Cardiac muscle cell (in vitro differentiated cells and primary cell): ENCODE measurements at regions not wholly inside any gene's neighbourhood (a gene's known extent, or its start where the extent isn't known, plus 50 kb on each side); places are given as distances from the start of the nearest gene placed in this dataset.

Experiments used
- DNase-seq, 2 donors: peaks; one replicate each; pipeline versions ENCODE4 v3.0.0 to v3.0.0-alpha.2; 2010 to 2017; ENCODE audit warnings: low read depth in 1 of 2, low spot score in 1 of 2
- H3K27ac ChIP-seq: fragments of 200-600 bp; sonication (generic); 2 replicates; pipeline ENCODE4 v1.5.1; 2016
- H3K27me3 ChIP-seq: fragments of 200-600 bp; sonication (generic); 2 replicates; pipeline ENCODE4 v1.6.0; 2016; ENCODE audit warnings: control low read depth
- H3K36me3 ChIP-seq: fragments of 200-600 bp; sonication (generic); 2 replicates; pipeline ENCODE4 v1.5.1; 2016; ENCODE audit warnings: control low read depth
- H3K4me1 ChIP-seq: fragments of 200-600 bp; sonication (generic); 2 replicates; pipeline ENCODE4 v1.8.1; 2017; ENCODE audit warnings: low read depth, mild to moderate bottlenecking, mixed run types
- H3K4me3 ChIP-seq: fragments of 200-600 bp; sonication (generic); 2 replicates; pipeline ENCODE4 v1.5.1; 2016; ENCODE audit warnings: mild to moderate bottlenecking
- H3K9me3 ChIP-seq: fragments of 200-600 bp; sonication (generic); 2 replicates; pipeline ENCODE4 v1.5.1; 2017; ENCODE audit warnings: low read depth, mild to moderate bottlenecking, control low read depth
- CTCF ChIP-seq: IDR thresholded peaks from 2 replicates; pipeline ENCODE4 v1.5.1; 2012; ENCODE audit warnings: low read depth, mild to moderate bottlenecking, low read length

- TF ChIP-seq CTCF: no peak
- DNase-seq: no peak
- H3K4me1 ChIP-seq: no peaks in the 10 kb centered on the region
- H3K27ac ChIP-seq: no peak overlapping the region
- H3K9me3 ChIP-seq: no peaks in the 10 kb centered on the region
- H3K36me3 ChIP-seq: no peaks in the 10 kb centered on the region
- H3K27me3 ChIP-seq: no peaks in the 10 kb centered on the region
- H3K4me3 ChIP-seq: no peak overlapping the region
These were observed 242.1 kb downstream of the BUD13 start for GRCh38 chr11:116530705-116531104.

- Histone ChIP-seq H3K4me1 (no peaks in the 10 kb centered on the region), H3K36me3 (no peaks in the 10 kb centered on the region), H3K27ac (no peak overlapping the region), H3K27me3 (no peaks in the 10 kb centered on the region), H3K4me3 (no peak overlapping the region), H3K9me3 (no peaks in the 10 kb centered on the region)
- no peak for TF ChIP-seq CTCF
- DNase-seq: no peak
These were observed 243.5 kb downstream of the BUD13 start for GRCh38 chr11:116529271-116529670.

DNA sequence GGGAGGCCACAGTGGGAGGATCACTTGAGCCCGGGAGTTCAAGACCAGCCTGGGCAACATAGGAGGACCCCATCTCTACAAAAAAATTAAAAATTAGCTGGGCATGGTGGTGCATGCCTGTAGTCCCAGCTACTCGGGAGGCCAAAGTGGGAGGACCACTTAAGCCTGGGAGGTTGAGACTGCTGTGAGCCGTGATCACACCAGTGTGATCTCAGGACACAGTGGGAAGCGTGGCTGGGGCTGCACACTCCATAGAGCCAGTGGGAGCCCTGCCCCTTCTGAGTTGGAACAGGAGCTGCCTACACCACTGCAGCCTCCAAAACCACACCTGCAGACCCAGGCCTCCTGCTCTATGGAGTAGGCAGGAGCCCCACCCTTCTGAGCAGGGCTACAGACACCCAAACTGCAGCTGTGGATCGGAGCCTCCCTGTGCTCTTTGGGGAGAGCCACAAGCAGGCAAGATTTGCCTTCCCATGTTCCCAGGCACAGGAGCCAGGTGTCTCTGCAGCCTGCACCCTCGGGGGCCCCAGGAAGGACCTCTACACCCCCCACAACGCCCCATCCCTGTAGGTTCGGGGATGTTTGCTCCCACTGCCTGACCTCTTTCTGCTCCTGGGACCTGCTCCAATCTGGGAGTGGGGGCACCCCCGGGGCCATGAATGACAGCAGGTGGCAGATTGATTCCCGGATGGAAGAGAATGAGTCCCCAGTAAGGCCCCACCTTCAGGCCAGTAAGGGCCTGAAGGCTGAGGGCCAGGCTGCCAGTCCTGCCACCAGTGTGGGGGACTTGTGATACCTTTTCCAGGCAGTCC, 245.4 kb downstream of the BUD13 start:
- DNase-seq: no peak
- H3K9me3 ChIP-seq: no peaks in the 10 kb centered on the region
- H3K27ac ChIP-seq: no peak overlapping the region
- H3K4me3 ChIP-seq: no peak overlapping the region
- no peaks in the 10 kb centered on the region for H3K36me3 ChIP-seq
- TF ChIP-seq CTCF: no peak
- no peaks in the 10 kb centered on the region for H3K4me1 ChIP-seq
- no peaks in the 10 kb centered on the region for H3K27me3 ChIP-seq

DNA sequence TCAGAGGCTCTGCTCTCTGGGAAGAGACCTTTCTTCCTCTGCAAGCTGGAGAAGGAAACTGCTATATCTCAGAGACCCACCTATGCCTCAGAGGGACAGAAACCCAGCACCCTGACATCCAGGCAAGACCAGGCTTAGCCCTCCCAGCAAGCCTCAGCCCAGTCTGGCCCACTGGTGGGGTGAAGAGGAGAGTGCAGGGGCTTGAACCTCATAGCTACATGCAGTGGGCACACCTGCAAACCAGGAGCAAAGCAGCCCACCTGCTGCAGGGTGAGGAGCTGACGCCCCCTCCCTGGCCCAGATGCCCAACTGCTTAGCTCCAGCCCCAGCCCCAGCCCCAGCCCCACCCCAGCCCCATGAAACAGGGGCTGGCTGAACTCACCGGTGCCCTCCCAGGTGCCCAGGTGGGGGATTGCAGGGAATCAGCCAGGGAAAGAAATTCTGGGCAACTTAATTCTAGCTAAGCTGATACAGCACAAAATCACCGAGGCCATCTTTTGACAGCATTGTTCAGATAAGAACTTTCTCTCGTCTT, 246.8 kb downstream of the BUD13 start:
- Histone ChIP-seq H3K27ac (no peak overlapping the region), H3K9me3 (no peaks in the 10 kb centered on the region), H3K4me3 (no peak overlapping the region), H3K36me3 (no peaks in the 10 kb centered on the region), H3K27me3 (no peaks in the 10 kb centered on the region), H3K4me1 (no peaks in the 10 kb centered on the region)
- DNase-seq: no peak
- TF ChIP-seq CTCF: no peak

DNA sequence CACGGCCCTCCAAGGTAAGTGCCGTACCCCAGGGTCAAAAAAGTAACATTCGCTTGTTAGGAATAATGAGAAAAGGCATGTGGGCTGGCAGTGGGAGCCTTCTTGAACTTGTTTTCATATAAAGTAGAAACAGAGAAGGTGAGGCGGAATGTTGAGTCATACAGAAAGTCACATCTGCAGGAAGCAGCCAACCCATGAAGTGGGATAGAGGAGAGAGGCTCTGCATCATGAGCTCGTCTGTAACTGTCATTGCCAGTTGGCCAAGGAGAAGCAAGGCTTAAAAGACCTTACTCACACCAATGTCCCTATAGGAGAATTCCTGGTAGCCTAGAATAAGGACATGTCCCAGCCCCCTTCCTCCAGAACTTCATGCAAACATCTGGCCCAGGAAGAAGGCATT, 253.3 kb downstream of the BUD13 start:
- Histone ChIP-seq H3K9me3 (no peaks in the 10 kb centered on the region), H3K4me3 (no peak overlapping the region), H3K36me3 (no peaks in the 10 kb centered on the region), H3K27me3 (no peaks in the 10 kb centered on the region), H3K4me1 (no peaks in the 10 kb centered on the region), H3K27ac (no peak overlapping the region)
- DNase-seq: no peak
- no peak for TF ChIP-seq CTCF
